GM12878 (cell line): ENCODE measurements at regions not wholly inside any gene's neighbourhood (a gene's known extent, or its start where the extent isn't known, plus 50 kb on each side); places are given as distances from the start of the nearest gene placed in this dataset.

Source experiments
- ATAC-seq: fragments of 200-7000 bp; cut with Tn5 transposase; 3 replicates; pipeline ENCODE4 v1.9.1; 2020; ENCODE audit warnings: mild to moderate bottlenecking, moderate library complexity
- BruUV-seq: library from RNA; stranded (reverse); fragments of 400-500 nt; replicated peaks from 2 replicates; lab custom pipeline; 2021; lab: Mats Ljungman, UMichigan
- CTCF ChIA-PET: fragments of 300-600 bp; sonication (Branson Sonifier 250); formaldehyde crosslinking; extraction: SDS; loops from one replicate; lab custom pipeline; 2021; ENCODE audit warnings: inconsistent platforms; lab: Yijun Ruan, JAX
- POLR2A ChIA-PET: fragments of 350-600 bp; formaldehyde crosslinking; extraction: SDS; loops from one replicate; lab custom pipeline; 2021; ENCODE audit warnings: inconsistent platforms; lab: Charles Lee
- RAD21 ChIA-PET: fragments of 300-600 bp; sonication (Branson Sonifier 250); formaldehyde crosslinking; loops from one replicate; lab custom pipeline; 2023; ENCODE audit warnings: antibody characterized with exemption; ENCODE audit not compliant: unreplicated experiment; lab: Charles Lee
- SMC1A ChIA-PET: fragments of 300-600 bp; sonication (Branson Sonifier 250); formaldehyde crosslinking; loops from one replicate; lab custom pipeline; 2023; ENCODE audit not compliant: unreplicated experiment, uncharacterized antibody; lab: Charles Lee
- DNase-seq: peaks from one replicate; pipeline ENCODE4 v3.0.0-alpha.2; 2011; ENCODE audit warnings: low read depth, low spot score
- FAIRE-seq: peaks from 3 replicates; lab custom pipeline; 2011; peaks lifted over from hg19 to GRCh38; lab: Jason Lieb, UNC
- H2AFZ ChIP-seq: 2 replicates; pipeline ENCODE4 v1.6.0; 2011; ENCODE audit warnings: low read depth, low read length, control low read depth; ENCODE audit not compliant: control insufficient read depth
- H3K27ac ChIP-seq: 2 replicates; pipeline ENCODE4 v1.5.1; 2011; ENCODE audit warnings: control low read depth; ENCODE audit not compliant: control insufficient read depth, insufficient read depth
- H3K27me3 ChIP-seq, 2 experiments: replicated peaks in 1 of 2; 2 replicates each; pipeline versions ENCODE4 v1.6.0 to v1.6.1; 2011; ENCODE audit warnings: low read length in 1 of 2; ENCODE audit not compliant: control insufficient read depth in 2 of 2, insufficient read depth in 2 of 2
- H3K36me3 ChIP-seq, 2 experiments: 2 replicates each; pipeline ENCODE4 v1.5.1; 2011; ENCODE audit warnings: low read length in 1 of 2; ENCODE audit not compliant: control insufficient read depth in 2 of 2, insufficient read depth in 2 of 2
- H3K4me1 ChIP-seq: 2 replicates; pipeline ENCODE4 v1.6.1; 2011; ENCODE audit warnings: mild to moderate bottlenecking, low read length, moderate library complexity, mixed read lengths; ENCODE audit not compliant: control insufficient read depth, insufficient read depth
- H3K4me2 ChIP-seq: 2 replicates; pipeline ENCODE4 v1.6.0; 2011; ENCODE audit warnings: control low read depth; ENCODE audit not compliant: control insufficient read depth, insufficient read depth
- H3K4me3 ChIP-seq: fragments of 200-600 bp; sonication (generic); 2 replicates; pipeline ENCODE4 v1.5.1; 2016
- H3K79me2 ChIP-seq: 2 replicates; pipeline ENCODE4 v1.6.0; 2011; ENCODE audit warnings: low read length; ENCODE audit not compliant: control insufficient read depth, insufficient read depth
- H3K9ac ChIP-seq: 2 replicates; pipeline ENCODE4 v1.8.0; 2011; ENCODE audit warnings: low read length, control low read depth, mixed read lengths; ENCODE audit not compliant: control insufficient read depth, insufficient read depth
- H3K9me3 ChIP-seq: replicated peaks from 3 replicates; pipeline ENCODE4 v1.5.1; 2011; ENCODE audit warnings: mild to moderate bottlenecking, low read length; ENCODE audit not compliant: control insufficient read depth, insufficient read depth
- H4K20me1 ChIP-seq: 2 replicates; pipeline ENCODE4 v1.6.0; 2011; ENCODE audit not compliant: control insufficient read depth, insufficient read depth
- ATF7 ChIP-seq: fragments of 450-650 bp; IDR thresholded peaks from 2 replicates; pipeline ENCODE4 v1.6.1; 2016; ENCODE audit warnings: low read depth, mild to moderate bottlenecking
- CEBPZ ChIP-seq: fragments of 150-350 bp; IDR thresholded peaks from 2 replicates; pipeline ENCODE4 v1.6.1; 2016; ENCODE audit warnings: low read depth, low read length
- EED ChIP-seq: sonication (generic); IDR thresholded peaks from 2 replicates; pipeline ENCODE4 v1.6.1; 2016; ENCODE audit warnings: antibody characterized with exemption, low read depth
- HDAC2 ChIP-seq: fragments of 200-600 bp; sonication (generic); IDR thresholded peaks from 2 replicates; pipeline ENCODE4 v1.6.1; 2017
- JUNB ChIP-seq: IDR thresholded peaks from 2 replicates; pipeline ENCODE4 v1.6.1; 2016; ENCODE audit warnings: antibody characterized with exemption, mild to moderate bottlenecking
- KAT2A ChIP-seq: conservative IDR thresholded peaks from 2 replicates; pipeline ENCODE4 v1.6.1; 2011; ENCODE audit warnings: low read depth, low read length; ENCODE audit not compliant: control insufficient read depth
- KLF5 ChIP-seq: fragments of 450-650 bp; IDR thresholded peaks from 2 replicates; pipeline ENCODE4 v1.6.1; 2014; ENCODE audit warnings: mild to moderate bottlenecking; ENCODE audit not compliant: partially characterized antibody
- PAX8 ChIP-seq: fragments of 450-650 bp; IDR thresholded peaks from 2 replicates; pipeline ENCODE4 v1.6.1; 2017; ENCODE audit warnings: mild to moderate bottlenecking, moderate library complexity
- PKNOX1 ChIP-seq: fragments of 450-650 bp; IDR thresholded peaks from 2 replicates; pipeline ENCODE4 v1.6.1; 2016; ENCODE audit warnings: mild to moderate bottlenecking
- SP1 ChIP-seq: IDR thresholded peaks from one replicate; pipeline ENCODE4 v1.6.1; 2011; ENCODE audit warnings: low read depth, low read length
- SRF ChIP-seq, 2 experiments: IDR thresholded peaks; 2 replicates each; pipeline ENCODE4 v1.6.1; 2011; ENCODE audit warnings: low read depth in 2 of 2, low read length in 2 of 2, mild to moderate bottlenecking in 1 of 2, moderate library complexity in 1 of 2
- TAF1 ChIP-seq: IDR thresholded peaks from 2 replicates; pipeline ENCODE4 v1.6.1; 2011; ENCODE audit warnings: mild to moderate bottlenecking, low read depth, low read length, borderline replicate concordance
- WRNIP1 ChIP-seq: IDR thresholded peaks from 2 replicates; pipeline ENCODE4 v1.6.1; 2011; ENCODE audit warnings: low read depth, low read length, improper control_type of control experiment, borderline replicate concordance
- ZNF687 ChIP-seq: fragments of 450-650 bp; IDR thresholded peaks from 2 replicates; pipeline ENCODE4 v1.6.1; 2017; ENCODE audit warnings: mild to moderate bottlenecking, moderate library complexity
- WGBS: methylation state at CpG from one replicate; pipeline ENCODE4 v1.1.6; 2016; ENCODE audit warnings: low lambda C conversion rate; ENCODE audit not compliant: insufficient replicate concordance, insufficient coverage; ENCODE audit errors: missing lambda C conversion rate; 5-methylcytosine and 5-hydroxymethylcytosine counted together
- in situ Hi-C: fragments of 300-500 bp; cut with MboI; formaldehyde crosslinking; loops from 9 replicates; pipeline ENCODE4 v1.14.3; 2018; ENCODE audit warnings: mixed read lengths
- intact Hi-C: fragments of 100-400 bp; cut with micrococcal nuclease; formaldehyde crosslinking; loops from one replicate; pipeline ENCODE4 v1.14.2; 2022; ENCODE audit not compliant: unreplicated experiment

- TF ChIP-seq PKNOX1 (no peak), EED (no peak), CEBPZ (no peak), WRNIP1 (no peak)
Measured at GRCh38 chr17:78305801-78306200, 54.1 kb downstream of the SOCS3 start (continued).

GRCh38 chr17:78304549-78305037, 55.3 kb downstream of the SOCS3 start:
- RAD21 ChIA-PET: no interaction called here
- no peak for ATAC-seq
- no peak overlapping the region for H3K4me2 ChIP-seq
- H2AFZ ChIP-seq: no peak overlapping the region
- no peak overlapping the region for H3K9ac ChIP-seq
- in situ Hi-C loops (no loop called here), intact Hi-C loops (no loop called here)
- no peaks in the 10 kb centered on the region for H3K79me2 ChIP-seq
- SMC1A ChIA-PET: interaction anchor here (1.2 kb wide), 1 partner anchor 16 kb away, joined by 3 read pairs; no protein-coding TSS in a partner anchor
- CTCF ChIA-PET: interaction anchor here (0.8 kb wide), 2 partner anchors 14 to 218 kb away, joined by 3 to 4 read pairs; no protein-coding TSS in a partner anchor
- H3K27ac ChIP-seq: no peak overlapping the region
- POLR2A ChIA-PET: no interaction called here
- TF ChIP-seq HDAC2 (no peak), ZNF687 (no peak), SRF (IDR thresholded peaks at IDR 0.05; ENCODE audit: low read depth in 2 of 2, low read length in 2 of 2) (no peak), PAX8 (no peak), KLF5 (no peak), SP1 (no peak), TAF1 (no peak), KAT2A (no peak), ATF7 (no peak), JUNB (no peak)
- peaks cover 9% of the 10 kb centered on the region; the same call in 2 of the 3 replicates for H3K9me3 ChIP-seq
- H3K27me3 ChIP-seq: no peaks in the 10 kb centered on the region; a peak in 1 of 4 replicates
- H3K4me1 ChIP-seq: no peaks in the 10 kb centered on the region
- FAIRE-seq: no peak
- H3K4me3 ChIP-seq: no peak overlapping the region
- BruUV-seq: no TSS peak
- no peak for DNase-seq
- no peaks in the 10 kb centered on the region for H3K36me3 ChIP-seq
- WGBS: 21% methylated on average over 9 of the region's 9 CpGs
- no peaks in the 10 kb centered on the region for H4K20me1 ChIP-seq
